BLaER1 treated with 17β-estradiol and CSF1 and Interleukin-3, amounts not matched to agents 10 nM and 100 nM (cell line): ENCODE measurements at regions not wholly inside any gene's neighbourhood (a gene's known extent, or its start where the extent isn't known, plus 50 kb on each side); places are given as distances from the start of the nearest gene placed in this dataset.

Experiments used
- H3K27ac ChIP-seq, 11 experiments: shearing (Covaris generic); formaldehyde crosslinking; 2 replicates each; pipeline ENCODE4 v1.8.1; 2022
- H3K27me3 ChIP-seq, 11 experiments: shearing (Covaris generic); formaldehyde crosslinking; 2 replicates each; pipeline ENCODE4 v1.8.1; 2022
- H3K36me3 ChIP-seq, 11 experiments: shearing (Covaris generic); formaldehyde crosslinking; 2 replicates each; pipeline ENCODE4 v1.8.1; 2022
- H3K4me1 ChIP-seq, 10 experiments: shearing (Covaris generic); formaldehyde crosslinking; 2 replicates each; pipeline ENCODE4 v1.8.1; 2022
- H3K4me2 ChIP-seq, 11 experiments: shearing (Covaris generic); formaldehyde crosslinking; 2 replicates each; pipeline ENCODE4 v1.8.1; 2022
- H3K4me3 ChIP-seq, 10 experiments: shearing (Covaris generic); formaldehyde crosslinking; 2 replicates each; pipeline ENCODE4 v1.8.1; 2022
- H3K9ac ChIP-seq, 11 experiments: shearing (Covaris generic); formaldehyde crosslinking; 2 replicates each; pipeline ENCODE4 v1.8.1; 2022
- H3K9me3 ChIP-seq, 11 experiments: shearing (Covaris generic); formaldehyde crosslinking; replicated peaks in 1 of 11; 2 replicates each; pipeline ENCODE4 v1.8.1; 2022
- H4K20me1 ChIP-seq, 11 experiments: shearing (Covaris generic); formaldehyde crosslinking; 2 replicates each; pipeline ENCODE4 v1.8.1; 2022
- Cebpa-rat ChIP-seq, 11 experiments: shearing (Covaris generic); IDR thresholded peaks; 2 replicates each; pipeline ENCODE4 v1.8.1; 2022

DNA sequence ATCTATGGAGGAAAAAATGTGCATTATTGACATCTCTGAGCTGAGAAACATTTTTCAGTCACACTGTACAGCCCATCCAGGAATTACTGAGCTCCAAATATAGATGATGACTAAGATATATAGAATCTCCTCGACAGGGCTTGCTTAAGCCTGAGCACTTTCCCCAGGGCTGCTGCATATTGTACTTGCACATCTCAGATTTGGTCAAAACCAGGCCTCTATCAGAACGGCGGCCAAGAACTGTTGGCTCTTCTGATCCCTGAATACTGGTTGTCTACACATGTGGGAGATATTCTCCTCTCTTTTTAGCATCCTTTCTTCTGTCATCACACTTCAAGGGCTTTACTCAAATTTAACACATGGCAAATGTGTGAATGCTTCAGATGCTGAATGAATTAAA is 201.5 kb upstream of the SLC35G4 start:
- H3K27ac ChIP-seq = no peak overlapping the region

GRCh38 chr18:11405804-11406203 is 203.6 kb upstream of the SLC35G4 start:
- peaks cover 0 to 1% (median 0%) of the 10 kb centered on the region in 10 experiments; a peak in 4 of 20 replicates for H3K4me1 ChIP-seq
- H3K4me3 ChIP-seq = no peak overlapping the region
- no peak overlapping the region for H3K4me2 ChIP-seq
- no peaks in the 10 kb centered on the region for H4K20me1 ChIP-seq
- H3K27me3 ChIP-seq = no peaks in the 10 kb centered on the region
- TF ChIP-seq Cebpa-rat (IDR thresholded peaks at IDR 0.05) = no peak
- no peaks in the 10 kb centered on the region for H3K9me3 ChIP-seq
- no peak overlapping the region for H3K9ac ChIP-seq
- H3K27ac ChIP-seq = no peak overlapping the region
- no peaks in the 10 kb centered on the region for H3K36me3 ChIP-seq

More for the DNA sequence above, 201.5 kb upstream of the SLC35G4 start:
- Histone ChIP-seq H3K36me3 (no peaks in the 10 kb centered on the region), H3K27me3 (no peaks in the 10 kb centered on the region), H3K9ac (no peak overlapping the region), H3K4me1 (no peaks in the 10 kb centered on the region), H3K4me2 (no peak overlapping the region), H3K9me3 (no peaks in the 10 kb centered on the region), H4K20me1 (no peaks in the 10 kb centered on the region), H3K4me3 (no peak overlapping the region)
- no peak for TF ChIP-seq Cebpa-rat (IDR thresholded peaks at IDR 0.05)

DNA sequence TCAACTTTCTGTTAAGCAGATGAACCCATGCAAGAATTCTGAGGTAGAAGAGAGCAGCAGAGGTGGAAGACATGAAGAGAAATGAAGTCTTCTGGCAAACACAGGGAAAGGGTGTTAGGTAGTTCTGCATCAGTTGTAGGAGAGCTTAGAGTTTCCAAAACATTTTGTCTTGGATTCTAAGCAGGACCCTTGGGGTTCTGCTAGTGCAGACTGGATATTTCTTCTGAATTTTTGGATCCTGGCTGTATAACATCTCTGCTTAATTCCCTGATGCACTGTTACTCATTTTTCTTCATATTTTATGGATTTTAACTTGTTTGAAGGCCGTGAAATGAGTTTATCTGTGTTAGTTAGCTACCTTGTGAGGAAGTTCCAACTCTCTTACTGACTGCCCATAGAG is 208.7 kb upstream of the SLC35G4 start:
- H3K4me1 ChIP-seq = peaks cover 0 to 19% (median 9%) of the 10 kb centered on the region in 10 experiments; a peak in 14 of 20 replicates
- TF ChIP-seq Cebpa-rat (IDR thresholded peaks at IDR 0.05) = no peak
- no peaks in the 10 kb centered on the region for H3K36me3 ChIP-seq
- no peaks in the 10 kb centered on the region for H4K20me1 ChIP-seq
- H3K4me2 ChIP-seq = peak overlapping the region in 8 of 11 experiments; percentile 1 to 49 (median 32); a peak in 15 of 22 replicates
- no peak overlapping the region for H3K4me3 ChIP-seq
- H3K27ac ChIP-seq = no peak overlapping the region
- no peaks in the 10 kb centered on the region for H3K9me3 ChIP-seq
- H3K27me3 ChIP-seq = no peaks in the 10 kb centered on the region
- no peak overlapping the region for H3K9ac ChIP-seq

- no peak for TF ChIP-seq Cebpa-rat (IDR thresholded peaks at IDR 0.05)
- Histone ChIP-seq H3K4me1 (peaks cover 0 to 19% (median 9%) of the 10 kb centered on the region in 10 experiments; a peak in 14 of 20 replicates), H3K4me3 (no peak overlapping the region)
Measured at GRCh38 chr18:11398625-11399024, 210.8 kb upstream of the SLC35G4 start.

GRCh38 chr18:11392980-11393885 is 216.2 kb upstream of the SLC35G4 start:
- H3K9me3 ChIP-seq = no peaks in the 10 kb centered on the region
- no peak overlapping the region for H3K9ac ChIP-seq
- H3K4me1 ChIP-seq = no peaks in the 10 kb centered on the region
- H3K4me3 ChIP-seq = no peak overlapping the region
- H4K20me1 ChIP-seq = no peaks in the 10 kb centered on the region
- no peaks in the 10 kb centered on the region for H3K36me3 ChIP-seq
- H3K4me2 ChIP-seq = no peak overlapping the region
- H3K27ac ChIP-seq = no peak overlapping the region
- no peaks in the 10 kb centered on the region for H3K27me3 ChIP-seq
- TF ChIP-seq Cebpa-rat (IDR thresholded peaks at IDR 0.05) = no peak

More at GRCh38 chr18:11398625-11399024, 210.8 kb upstream of the SLC35G4 start:
- Histone ChIP-seq H3K9me3 (no peaks in the 10 kb centered on the region), H4K20me1 (no peaks in the 10 kb centered on the region), H3K9ac (no peak overlapping the region), H3K27me3 (no peaks in the 10 kb centered on the region), H3K36me3 (no peaks in the 10 kb centered on the region), H3K27ac (no peak overlapping the region), H3K4me2 (no peak overlapping the region)

DNA sequence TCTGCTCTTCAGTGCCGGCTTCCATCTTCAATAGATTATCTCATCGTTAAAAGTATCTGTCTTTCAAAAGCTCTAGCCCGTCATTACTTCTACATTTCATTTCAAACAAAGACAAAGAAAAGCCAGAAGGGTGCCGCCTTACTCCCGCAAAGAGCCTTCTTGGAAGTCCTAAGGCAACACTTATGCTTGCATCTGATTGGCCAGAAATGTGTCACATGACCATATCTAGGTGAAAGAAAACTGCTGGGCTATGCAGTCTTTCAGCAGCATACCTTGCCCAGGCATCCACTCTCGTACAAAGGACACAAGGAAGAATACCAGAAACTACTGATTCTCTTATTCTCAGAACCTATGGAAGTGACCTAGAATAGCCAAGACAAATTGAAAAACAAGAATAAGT is 217.1 kb upstream of the SLC35G4 start:
- Histone ChIP-seq H3K9me3 (no peaks in the 10 kb centered on the region), H3K4me1 (no peaks in the 10 kb centered on the region), H3K27ac (no peak overlapping the region), H3K9ac (no peak overlapping the region), H3K36me3 (no peaks in the 10 kb centered on the region), H3K4me2 (no peak overlapping the region), H4K20me1 (no peaks in the 10 kb centered on the region), H3K27me3 (no peaks in the 10 kb centered on the region), H3K4me3 (no peak overlapping the region)
- no peak for TF ChIP-seq Cebpa-rat (IDR thresholded peaks at IDR 0.05)

- H3K27ac ChIP-seq = no peak overlapping the region
- H3K36me3 ChIP-seq = no peaks in the 10 kb centered on the region
- no peak overlapping the region for H3K4me3 ChIP-seq
- no peak for TF ChIP-seq Cebpa-rat (IDR thresholded peaks at IDR 0.05)
- H3K4me2 ChIP-seq = no peak overlapping the region
- no peaks in the 10 kb centered on the region for H4K20me1 ChIP-seq
- H3K9me3 ChIP-seq = no peaks in the 10 kb centered on the region
- H3K4me1 ChIP-seq = no peaks in the 10 kb centered on the region
- no peaks in the 10 kb centered on the region for H3K27me3 ChIP-seq
- H3K9ac ChIP-seq = no peak overlapping the region
Measured at GRCh38 chr18:11391661-11392060, 217.7 kb upstream of the SLC35G4 start.

DNA sequence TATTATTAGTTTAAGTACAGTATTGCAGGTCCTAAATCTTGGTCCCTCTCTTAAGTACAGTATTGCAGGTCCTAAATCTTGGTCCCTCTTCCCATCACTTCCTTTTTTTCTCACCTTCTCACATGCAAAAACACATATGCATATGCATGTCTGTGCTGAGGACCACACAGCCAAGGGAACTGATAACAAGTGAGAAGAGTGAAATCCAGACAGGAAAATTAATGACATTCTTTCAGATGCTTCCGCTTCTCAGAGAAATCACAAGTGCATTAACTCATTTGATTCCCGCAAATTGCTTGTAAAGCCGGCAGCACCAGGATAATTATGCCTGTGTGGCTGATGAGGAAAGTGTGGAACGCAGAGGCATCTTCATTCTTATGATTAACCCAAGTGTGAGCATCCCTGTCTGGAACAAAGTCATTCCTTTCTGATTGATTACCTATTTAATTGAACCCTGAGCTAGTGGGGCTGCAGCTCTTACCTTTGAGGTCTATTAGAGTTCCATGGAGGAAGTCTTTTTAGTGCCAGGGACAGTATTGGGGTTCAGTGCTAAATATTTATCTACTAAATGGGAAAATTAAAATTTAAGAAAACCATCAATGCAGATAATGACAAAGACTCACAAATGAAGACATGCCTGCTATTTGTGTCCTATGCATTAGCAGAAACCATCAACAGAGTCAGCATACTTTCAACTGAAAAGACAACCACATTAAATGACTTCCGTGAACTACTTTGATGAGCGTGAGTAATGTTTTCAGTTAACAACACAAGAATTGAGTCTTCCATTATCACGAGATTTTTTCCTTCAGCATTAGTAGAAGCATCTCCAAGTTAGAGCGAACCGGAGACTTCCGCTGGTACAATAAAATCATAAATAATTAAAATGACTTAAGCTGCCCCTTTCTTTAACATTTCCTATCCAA is 220.4 kb upstream of the SLC35G4 start:
- no peaks in the 10 kb centered on the region for H3K9me3 ChIP-seq

GRCh38 chr18:11387880-11388279 is 221.5 kb upstream of the SLC35G4 start:
- H3K4me2 ChIP-seq = no peak overlapping the region
- no peak overlapping the region for H3K9ac ChIP-seq
- no peaks in the 10 kb centered on the region for H4K20me1 ChIP-seq
- no peak for TF ChIP-seq Cebpa-rat (IDR thresholded peaks at IDR 0.05)
- no peak overlapping the region for H3K27ac ChIP-seq
- no peaks in the 10 kb centered on the region for H3K36me3 ChIP-seq
- H3K4me1 ChIP-seq = no peaks in the 10 kb centered on the region
- H3K4me3 ChIP-seq = no peak overlapping the region
- no peaks in the 10 kb centered on the region for H3K27me3 ChIP-seq
- H3K9me3 ChIP-seq = no peaks in the 10 kb centered on the region

More for the DNA sequence above, 220.4 kb upstream of the SLC35G4 start:
- Histone ChIP-seq H4K20me1 (no peaks in the 10 kb centered on the region), H3K4me1 (no peaks in the 10 kb centered on the region), H3K9ac (no peak overlapping the region), H3K27ac (no peak overlapping the region), H3K27me3 (no peaks in the 10 kb centered on the region), H3K36me3 (no peaks in the 10 kb centered on the region), H3K4me2 (no peak overlapping the region), H3K4me3 (no peak overlapping the region)
- TF ChIP-seq Cebpa-rat (IDR thresholded peaks at IDR 0.05) = no peak
